Cardiac fibroblast (primary cell): ENCODE measurements at regions not wholly inside any gene's neighbourhood (a gene's known extent, or its start where the extent isn't known, plus 50 kb on each side); places are given as distances from the start of the nearest gene placed in this dataset.

Source experiments
- DNase-seq, 2 donors: peaks; one replicate each; pipeline versions ENCODE4 v3.0.0 to v3.0.0-alpha.2; 2010; ENCODE audit warnings: low read depth in 2 of 2
- H3K4me3 ChIP-seq, 2 donors: replicated peaks in 1 of 2; 1 replicate in 1 of 2; 2 replicates in 1 of 2; pipeline ENCODE4 v1.5.1; 2011; ENCODE audit warnings: low read depth in 2 of 2, low read length in 2 of 2, mild to moderate bottlenecking in 2 of 2, moderate library complexity in 1 of 2
- TF ChIP-seq, protein P1 (sequence below): IDR thresholded peaks from one replicate; pipeline ENCODE4 v1.5.1; 2011; ENCODE audit warnings: low read depth, mild to moderate bottlenecking, low read length, inconsistent platforms

DNA sequence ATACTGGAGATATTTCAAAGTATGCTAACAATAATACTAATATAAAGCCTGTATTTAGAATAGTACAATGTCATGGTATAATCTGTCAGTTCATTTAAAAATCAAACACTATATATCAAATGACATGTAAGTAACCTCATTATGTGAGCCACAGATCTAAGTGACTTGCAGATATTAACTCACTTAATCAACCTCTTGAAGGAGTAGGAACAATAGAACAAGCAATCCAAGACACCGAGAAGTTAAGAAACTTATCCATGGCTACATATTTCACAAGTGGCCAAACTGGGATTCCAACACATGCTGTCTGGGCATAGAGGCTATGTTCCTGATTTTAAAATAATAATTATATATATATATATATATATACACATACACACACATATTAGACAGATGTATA lies 554.0 kb downstream of the ARAP2 start:
- no peak for DNase-seq
- TF ChIP-seq, protein P1, sequence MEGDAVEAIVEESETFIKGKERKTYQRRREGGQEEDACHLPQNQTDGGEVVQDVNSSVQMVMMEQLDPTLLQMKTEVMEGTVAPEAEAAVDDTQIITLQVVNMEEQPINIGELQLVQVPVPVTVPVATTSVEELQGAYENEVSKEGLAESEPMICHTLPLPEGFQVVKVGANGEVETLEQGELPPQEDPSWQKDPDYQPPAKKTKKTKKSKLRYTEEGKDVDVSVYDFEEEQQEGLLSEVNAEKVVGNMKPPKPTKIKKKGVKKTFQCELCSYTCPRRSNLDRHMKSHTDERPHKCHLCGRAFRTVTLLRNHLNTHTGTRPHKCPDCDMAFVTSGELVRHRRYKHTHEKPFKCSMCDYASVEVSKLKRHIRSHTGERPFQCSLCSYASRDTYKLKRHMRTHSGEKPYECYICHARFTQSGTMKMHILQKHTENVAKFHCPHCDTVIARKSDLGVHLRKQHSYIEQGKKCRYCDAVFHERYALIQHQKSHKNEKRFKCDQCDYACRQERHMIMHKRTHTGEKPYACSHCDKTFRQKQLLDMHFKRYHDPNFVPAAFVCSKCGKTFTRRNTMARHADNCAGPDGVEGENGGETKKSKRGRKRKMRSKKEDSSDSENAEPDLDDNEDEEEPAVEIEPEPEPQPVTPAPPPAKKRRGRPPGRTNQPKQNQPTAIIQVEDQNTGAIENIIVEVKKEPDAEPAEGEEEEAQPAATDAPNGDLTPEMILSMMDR = no peak

DNA sequence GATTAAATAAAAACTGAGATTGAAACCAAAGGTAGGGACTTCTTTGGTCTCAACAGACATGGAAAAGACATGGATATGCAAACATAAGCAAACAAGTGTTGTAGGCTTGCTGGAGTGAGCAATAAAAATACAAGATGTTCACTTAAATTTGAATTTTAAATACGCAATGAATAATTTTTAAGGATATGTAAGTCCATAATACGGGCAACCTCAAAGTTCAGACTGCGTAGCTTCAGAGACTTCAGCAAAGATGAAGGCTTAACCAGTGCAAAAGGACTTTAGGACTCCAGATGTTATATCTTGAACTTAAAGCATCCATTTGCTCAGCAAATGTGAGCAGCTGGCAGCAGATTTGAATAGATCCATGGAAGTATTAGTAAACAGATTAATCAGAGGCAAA lies 549.3 kb downstream of the ARAP2 start:
- TF ChIP-seq, protein P1 = no peak
- H3K4me3 ChIP-seq = no peak overlapping the region
- DNase-seq = no peak

More for the DNA sequence above, 554.0 kb downstream of the ARAP2 start:
- no peak overlapping the region for H3K4me3 ChIP-seq

DNA sequence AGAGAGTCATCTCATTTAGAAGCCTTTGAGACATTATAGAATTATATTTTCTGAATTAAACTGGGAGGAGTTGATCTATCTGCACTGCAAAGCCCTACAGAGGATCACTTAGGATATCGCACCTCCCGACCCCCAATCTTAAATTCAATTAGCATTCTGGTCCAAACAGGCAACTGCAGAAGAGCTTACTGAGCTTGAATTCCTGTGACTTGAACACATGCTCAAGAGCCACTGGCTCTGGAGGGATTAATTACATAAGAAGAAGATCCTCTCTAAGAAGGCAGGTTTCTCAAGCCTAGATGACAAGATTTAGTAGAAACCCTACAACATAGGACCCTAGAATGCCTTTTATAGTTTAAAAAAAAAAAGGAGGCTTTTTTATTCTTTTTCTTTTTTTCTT lies 548.9 kb downstream of the ARAP2 start:
- TF ChIP-seq, protein P1 = no peak
- no peak overlapping the region for H3K4me3 ChIP-seq
- DNase-seq = no peak

GRCh38 chr4:35697210-35697736 lies 547.0 kb downstream of the ARAP2 start:
- TF ChIP-seq, protein P1 = no peak
- no peak overlapping the region for H3K4me3 ChIP-seq
- DNase-seq = no peak

DNA sequence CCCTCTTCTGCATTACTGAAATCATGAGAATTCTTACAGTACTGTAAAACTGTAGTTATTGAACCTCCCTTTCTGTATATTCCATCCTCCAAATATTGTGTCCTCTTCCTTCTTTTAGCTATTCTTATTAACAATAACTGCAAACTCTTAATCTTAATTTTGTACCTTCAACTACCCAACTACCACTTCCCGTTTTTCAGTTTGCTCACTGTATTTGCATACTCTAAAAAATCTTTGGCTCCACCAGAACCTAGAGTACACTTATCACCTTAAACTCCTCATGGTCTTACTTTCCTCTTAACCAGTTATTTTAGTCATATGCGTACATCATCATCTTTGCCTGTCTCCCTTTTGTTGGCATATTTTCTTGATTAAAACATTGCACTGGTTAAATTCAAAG lies 543.7 kb downstream of the ARAP2 start:
- TF ChIP-seq, protein P1 = no peak
- no peak for DNase-seq
- H3K4me3 ChIP-seq = no peak overlapping the region

GRCh38 chr4:35709080-35709479 lies 535.2 kb downstream of the ARAP2 start:
- DNase-seq = no peak
- TF ChIP-seq, protein P1 = no peak

DNA sequence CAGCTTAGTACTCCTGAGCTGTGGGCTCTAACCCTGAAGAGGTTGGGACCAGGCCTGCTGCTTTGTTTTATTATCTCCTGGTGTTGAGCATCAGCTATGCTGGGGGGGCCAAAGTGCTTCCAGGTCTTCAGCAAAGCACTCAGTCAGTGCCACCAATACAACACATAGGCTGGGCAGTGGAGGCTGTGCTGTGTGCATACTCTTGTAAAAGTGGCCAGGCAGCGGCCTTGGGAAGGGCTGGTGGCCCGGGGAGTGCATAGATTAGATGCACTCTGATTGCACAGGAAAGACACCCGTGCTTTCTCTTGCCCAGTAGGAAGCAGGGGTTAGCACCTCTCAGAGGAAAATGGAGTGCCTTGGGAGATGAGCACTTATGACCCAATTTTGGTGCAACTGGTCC lies 534.0 kb downstream of the ARAP2 start:
- no peak overlapping the region for H3K4me3 ChIP-seq
- no peak for DNase-seq
- TF ChIP-seq, protein P1 = no peak

More at GRCh38 chr4:35709080-35709479, 535.2 kb downstream of the ARAP2 start:
- no peak overlapping the region for H3K4me3 ChIP-seq
